ENCODE measurements at regions not wholly inside any gene's neighbourhood (a gene's known extent, or its start where the extent isn't known, plus 50 kb on each side); places are given as distances from the start of the nearest gene placed in this dataset.
"Not testable (repeated sequence)": the region's sequence is repeated elsewhere in the genome, so short reads cannot be mapped to it uniquely, and the experiment has no call there.

DNA sequence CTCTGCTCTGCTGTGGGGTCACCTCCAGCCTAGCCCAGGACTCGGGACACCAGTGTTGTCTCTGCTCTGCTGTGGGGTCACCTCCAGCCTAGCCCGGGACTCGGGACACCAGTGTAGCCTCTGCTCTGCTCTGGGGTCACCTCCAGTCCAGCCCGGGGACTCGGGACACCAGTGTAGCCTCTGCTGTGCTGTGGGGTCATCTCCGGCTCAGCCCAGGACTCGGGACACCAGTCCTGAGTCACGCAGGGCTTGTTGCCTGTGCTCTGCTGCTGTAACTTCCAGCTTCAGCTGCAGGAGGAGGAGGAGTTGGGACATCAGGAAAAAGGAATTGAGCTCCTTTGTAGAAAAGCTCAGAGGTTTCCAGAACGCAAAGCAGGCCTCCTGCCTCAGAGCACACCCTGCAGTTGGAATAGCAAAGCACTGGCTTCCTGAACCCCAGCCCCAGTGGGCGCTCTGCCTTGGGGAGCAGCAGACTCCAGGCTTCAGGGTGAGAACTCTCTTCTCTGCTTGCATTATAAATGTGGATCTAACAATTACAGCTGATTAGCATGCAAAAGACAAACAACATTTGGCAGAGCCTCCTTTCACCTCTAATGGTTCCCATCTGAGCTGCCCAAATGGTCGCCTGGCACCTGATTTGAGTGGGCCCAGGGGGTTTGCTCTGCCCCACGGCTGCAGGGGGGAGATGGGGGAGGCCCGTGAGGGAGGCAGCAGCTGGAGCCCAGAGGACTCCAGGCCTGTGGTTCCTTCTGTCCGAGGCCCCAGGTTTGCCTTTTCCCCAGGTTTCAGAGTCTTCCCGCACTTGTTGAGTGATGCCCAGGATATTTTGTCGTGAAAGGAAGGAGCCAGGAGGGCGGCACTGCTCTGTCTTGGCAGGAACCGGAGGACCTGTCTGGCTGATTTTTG is 323.7 kb downstream of the ADGRD1 start:
- not testable (repeated sequence) for DNase-seq

DNA sequence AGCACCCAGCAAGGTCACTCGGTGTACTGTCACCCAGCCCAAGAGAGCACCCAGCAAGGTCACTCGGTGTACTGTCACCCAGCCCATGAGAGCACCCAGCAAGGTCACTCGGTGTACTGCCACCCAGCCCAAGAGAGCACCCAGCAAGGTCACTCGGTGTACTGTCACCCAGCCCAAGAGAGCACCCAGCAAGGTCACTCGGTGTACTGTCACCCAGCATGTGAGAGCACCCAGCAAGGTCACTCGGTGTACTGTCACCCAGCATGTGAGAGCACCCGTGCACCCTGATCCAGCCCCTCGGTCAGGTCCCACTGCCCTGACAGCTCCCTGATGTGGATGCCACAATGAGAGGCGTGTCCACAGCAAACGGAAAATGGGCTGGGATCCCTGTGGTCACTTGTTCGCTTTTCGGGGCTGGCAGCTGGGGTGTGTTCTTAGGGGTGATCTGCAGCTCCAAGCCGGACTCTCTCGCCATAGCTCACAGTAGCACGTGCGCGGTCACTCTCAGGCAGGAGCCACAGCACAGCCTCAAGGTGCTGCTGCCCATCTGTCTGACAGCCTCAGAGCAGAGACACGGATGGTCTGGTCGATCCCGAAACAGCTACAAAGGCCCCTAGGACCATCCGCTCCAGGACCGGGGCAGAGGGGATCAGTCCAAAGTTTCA is 324.9 kb downstream of the ADGRD1 start:
- DNase-seq = not testable (repeated sequence)

DNA sequence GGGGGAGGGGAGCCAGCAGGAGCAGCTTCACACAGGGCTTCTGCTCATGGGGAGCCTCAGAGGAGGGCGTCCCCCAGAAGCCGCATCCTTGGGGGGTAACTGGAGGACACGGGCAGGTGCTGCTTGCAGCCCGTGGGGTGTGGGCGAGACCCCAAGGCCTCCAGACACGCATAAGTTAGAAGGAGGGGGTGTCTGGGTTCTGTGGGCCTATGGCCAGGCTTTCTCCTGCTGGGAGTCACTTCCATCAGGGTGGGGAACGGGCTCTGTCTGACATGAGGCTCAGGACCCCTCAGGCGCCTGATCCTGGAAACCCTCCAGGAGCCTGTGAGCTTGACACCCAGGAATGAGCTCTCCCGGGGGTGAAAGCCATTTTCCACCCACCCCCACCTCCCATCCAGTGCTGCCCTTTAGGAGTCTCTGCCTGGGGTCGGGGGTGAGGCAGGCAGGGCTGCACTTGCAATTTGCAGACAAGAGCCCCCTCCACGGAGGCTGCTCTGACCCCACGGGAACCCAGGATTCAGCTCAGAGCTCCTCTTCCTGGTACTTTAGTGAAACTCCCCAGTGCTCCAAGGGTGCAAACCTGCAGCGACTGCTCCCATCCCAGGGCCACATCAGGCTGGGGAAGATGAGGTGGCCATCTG is 325.7 kb downstream of the ADGRD1 start:
- no peak for DNase-seq

DNA sequence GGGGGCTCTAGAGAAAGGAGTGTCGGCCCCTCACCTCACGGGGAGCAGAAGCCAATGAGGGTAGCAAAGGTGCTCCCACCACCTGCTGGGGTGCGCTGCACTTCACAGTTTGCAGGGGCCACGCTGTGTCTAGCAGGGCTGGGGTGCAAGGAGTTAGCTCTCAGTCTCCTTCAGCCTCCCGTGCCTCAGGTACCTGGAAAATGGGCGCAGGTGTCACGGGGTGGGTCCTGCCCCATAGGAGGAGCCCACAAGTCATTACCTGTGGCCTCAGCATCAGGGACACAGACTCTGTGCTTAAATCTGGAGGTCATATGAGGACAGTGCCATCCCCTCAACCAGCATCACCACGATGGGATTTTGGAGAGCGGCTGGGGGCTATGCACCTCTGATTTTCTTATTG is 326.7 kb downstream of the ADGRD1 start:
- no peak for DNase-seq

DNA sequence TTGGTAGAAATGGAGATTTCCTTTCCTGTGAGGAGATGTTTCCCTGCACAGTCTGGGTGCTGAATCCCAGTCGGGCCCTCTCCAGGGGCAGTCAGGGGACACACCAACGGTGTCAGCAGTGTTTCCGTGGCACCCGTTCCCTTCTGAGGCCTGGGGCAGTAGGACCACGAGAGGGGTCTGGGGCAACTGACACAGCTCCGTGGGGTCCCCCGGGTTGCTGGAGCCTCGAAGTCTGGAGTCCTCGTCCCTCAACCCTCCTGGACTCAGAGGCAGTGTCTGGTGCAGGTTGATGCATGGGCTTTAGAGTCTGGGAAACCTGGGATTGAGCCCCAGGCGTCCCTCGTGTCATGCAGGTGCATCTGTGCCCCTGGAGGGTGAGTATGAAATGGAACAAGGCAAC is 327.3 kb downstream of the ADGRD1 start:
- DNase-seq = no peak

DNA sequence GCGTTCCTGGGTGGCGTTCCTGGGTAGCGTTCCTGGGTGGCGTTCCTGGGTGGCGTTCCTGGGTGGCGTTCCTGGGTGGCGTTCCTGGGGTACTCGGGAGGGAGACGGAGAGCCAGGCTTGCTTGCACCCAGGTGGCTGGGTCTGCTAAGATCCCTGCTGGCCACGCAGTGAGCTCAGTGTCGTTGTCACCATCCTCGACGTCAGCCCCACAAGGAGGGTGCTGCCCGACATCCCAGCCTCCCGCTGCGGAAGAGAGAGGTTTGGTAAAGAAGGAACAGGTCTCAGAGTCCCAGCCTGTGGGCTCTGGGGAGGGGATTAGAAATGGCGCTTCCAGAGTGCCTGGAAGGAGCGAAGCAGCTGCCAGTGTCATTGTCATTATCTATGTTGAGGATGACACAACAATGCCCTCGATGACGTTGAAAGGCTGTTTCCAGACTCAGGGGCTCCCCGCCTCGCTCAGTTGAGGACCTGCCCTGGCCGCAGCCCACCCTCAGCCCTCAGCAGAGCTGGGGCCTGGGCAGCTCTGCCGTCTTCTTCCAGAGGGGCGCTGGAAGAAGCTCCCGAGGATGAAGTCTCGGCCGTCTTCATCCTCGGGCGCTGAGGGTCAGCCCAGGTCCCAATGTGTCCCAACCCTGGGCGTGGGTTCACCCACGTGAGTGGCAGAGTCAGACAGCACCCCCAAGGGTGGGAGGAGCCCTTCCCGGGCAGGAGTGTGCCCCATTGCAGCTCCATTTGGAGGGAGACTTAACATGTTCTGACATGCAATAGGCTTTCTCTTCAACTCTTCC is 328.8 kb downstream of the ADGRD1 start:
- no peak for DNase-seq

DNA sequence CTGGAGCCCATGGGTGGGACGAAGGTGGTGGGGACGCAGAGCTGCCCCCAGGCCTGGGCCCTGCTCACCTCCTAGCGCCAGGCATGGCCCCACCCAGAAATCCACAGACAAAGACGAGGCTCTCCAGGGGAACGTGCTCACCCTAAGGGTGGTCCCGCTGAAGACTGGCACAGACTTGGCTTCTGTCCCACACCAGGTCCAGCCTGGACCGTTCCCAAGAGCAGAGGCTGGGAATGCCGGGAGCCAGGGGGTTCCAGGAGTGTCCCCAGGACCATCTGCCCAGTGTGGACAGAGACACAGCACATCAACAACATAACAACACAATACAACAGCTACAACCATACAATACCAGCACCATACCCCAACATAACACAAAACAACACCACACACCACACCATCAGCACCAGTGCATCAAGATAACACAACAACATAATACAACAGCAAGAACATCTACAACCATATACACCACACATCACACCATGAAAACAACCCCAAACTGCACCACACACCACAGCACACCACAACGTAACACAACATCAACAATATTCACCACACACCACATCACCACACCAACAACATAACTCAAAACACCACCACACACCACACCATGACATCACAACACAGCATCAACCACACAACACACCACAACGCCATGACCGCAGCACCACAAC is 329.6 kb downstream of the ADGRD1 start:
- no peak for DNase-seq

DNA sequence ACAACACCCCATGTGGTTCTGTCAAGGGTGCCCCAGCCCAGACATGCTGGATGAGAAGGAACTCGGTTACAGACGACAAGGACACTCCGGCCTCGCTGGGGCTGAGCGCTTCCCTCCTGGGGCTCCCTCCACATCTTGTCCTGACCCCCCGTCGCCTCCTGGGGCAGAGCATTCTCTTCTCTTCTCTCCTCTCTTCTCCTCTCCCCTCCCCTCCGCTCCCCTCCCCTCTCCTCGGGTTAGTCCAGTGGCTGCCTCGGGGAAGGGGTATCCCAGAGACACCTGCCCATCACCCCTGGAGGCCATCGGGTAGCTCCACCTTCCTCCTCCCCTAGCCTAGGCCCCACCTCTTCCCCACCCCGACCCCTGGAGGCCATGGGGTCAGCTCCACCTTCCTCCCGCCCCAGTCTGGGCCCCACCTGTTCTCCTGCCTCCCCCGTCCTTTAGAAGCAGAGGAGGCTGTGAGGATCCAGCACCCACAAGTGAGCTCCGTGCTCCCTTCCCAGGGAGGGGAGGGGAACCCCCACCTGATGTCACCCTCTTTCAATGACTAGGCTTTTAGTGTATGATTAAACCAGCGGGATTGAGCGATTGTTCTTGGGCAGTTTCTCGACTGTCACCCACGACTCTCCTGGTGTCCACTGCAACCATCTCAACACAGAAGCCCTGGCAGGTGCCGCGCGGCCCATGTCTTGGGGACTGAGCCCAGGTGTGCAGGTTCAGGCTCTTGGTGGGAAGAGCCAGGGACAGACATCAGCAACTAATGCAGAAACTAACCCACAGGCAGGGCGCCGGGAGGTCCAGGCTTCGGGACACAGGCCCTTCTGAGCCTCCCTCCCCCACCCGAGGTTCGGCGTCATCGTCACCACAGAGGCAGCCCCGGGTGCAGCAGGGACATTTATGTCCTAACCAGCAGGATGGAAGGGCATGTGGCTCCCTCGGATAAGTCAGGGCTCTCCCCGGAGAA is 330.4 kb downstream of the ADGRD1 start:
- not testable (repeated sequence) for DNase-seq

DNA sequence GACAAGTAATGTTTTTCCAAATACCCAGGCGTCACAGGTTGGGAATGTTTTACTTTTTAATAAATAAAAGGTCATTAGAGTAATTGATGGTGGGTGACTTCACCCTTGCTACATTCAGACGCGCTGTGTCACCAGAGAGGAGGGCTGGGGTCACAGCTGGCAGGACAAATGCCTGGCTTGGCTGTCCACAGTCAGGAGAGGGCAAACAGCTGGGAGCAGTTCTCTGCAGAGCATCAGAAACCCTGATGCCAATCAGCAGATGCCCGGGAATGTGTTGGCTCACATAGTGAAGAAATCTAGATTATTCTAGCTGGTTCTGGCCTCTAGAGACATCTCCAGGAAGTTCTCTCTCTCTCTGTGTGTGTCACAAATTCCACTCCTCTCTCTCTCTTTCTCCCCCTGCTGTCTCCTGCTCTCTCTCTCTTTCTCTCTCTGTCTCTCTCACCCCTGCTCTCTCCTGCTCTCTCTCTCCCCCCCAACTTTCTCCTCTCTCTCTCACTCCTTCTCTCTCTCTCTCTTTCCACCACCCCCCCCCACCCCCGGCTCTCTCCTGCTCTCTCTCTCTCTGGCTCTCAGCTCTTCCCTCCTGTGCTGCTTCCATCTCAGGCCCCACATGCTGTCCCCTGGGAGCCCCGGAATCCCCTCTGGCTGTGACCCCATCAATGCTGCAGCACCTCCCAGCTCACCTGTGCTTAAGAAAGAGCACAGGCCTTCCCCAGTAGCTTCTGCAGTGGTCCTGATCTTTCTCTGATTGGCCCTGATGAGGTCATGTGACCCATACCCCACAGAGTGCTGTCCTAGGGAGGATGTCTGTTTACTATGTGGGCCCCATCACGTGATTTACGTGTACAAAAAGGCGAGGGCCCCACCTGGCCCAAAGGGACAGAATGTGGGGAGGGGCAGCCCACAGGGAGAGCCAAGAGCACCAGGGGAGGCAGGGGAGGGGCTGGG is 331.5 kb downstream of the ADGRD1 start:
- peak; percentile 26 for DNase-seq

DNA sequence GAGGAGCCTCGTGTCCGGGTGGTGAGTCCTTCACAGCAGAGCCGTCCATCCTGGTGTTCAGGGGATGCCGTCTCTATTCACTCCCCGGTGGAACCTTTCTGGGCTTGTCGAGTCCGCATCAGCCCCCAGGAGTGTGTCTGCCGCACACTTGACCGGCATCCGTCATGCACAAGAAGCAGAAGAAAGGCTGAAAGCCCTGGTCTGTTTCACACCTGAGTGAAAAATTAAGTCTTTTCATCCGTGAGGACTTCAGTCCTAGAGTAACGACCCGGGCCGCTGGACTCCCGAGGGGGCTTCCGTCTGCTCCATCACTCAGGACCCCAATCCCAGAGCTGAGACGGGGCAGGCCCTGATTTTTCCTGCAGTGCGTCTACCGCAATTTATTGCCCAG is 332.2 kb downstream of the ADGRD1 start:
- not testable (repeated sequence) for DNase-seq

DNA sequence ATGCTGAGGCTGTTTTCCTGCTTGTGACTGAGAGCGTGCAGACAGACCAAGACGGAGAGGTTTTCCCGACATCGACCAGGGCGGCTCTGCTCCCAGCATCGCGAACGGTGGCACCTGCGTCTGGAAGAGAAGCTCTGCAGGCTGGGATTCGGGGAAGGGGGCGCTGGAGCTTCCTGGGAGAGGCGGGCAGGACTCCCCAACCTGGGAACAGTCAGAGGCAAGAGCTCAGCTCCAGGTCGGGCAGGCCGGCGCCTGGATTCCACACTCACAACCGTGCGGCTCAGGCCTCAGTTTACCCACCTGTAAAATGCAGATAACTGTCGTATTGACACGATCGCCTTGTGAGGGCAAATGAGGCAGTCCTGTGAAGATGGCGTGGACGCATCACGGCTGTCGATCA is 332.6 kb downstream of the ADGRD1 start:
- not testable (repeated sequence) for DNase-seq

DNA sequence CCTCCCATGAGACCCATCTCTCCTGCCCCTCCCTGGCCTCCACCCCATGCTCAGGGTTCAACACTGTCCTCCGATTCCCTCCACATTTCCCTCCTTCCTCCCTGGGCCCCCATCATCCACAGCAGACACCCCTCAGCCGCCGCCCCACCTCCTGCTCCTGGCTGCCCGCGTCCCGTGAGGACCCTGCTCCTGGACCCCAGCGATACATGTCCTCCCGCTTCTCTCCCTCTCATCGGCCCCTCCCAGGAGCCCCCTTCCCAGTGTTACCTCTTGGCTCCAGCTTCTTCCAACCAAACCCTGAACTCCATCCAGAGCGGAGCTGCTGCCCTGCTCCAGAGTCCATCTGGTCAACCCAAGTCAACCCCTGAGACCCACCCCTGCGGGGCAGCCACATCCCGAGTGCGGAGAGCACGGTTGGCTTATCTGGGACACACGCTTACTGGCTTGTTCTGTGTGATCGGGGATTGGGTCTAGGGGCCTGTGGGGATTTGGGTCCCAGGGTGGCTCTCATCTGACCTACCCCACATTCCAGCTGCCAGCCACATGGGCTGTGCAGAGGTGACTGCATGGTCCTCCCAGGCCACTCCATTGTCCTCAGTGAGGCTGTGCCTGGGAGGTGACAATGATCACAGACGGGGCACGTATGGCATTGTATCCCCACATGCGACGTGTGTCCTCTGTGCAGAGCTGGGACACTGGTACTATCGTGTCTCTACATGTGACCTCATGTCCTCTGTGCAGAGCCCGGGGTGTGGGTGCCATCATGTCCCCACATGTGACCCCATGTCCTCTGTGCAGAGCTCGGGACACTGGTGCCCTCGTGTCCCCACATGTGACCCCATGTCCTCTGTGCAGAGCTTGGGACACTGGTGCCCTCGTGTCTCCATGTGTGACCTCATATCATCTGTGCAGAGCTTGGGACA is 333.6 kb downstream of the ADGRD1 start:
- no peak for DNase-seq

DNA sequence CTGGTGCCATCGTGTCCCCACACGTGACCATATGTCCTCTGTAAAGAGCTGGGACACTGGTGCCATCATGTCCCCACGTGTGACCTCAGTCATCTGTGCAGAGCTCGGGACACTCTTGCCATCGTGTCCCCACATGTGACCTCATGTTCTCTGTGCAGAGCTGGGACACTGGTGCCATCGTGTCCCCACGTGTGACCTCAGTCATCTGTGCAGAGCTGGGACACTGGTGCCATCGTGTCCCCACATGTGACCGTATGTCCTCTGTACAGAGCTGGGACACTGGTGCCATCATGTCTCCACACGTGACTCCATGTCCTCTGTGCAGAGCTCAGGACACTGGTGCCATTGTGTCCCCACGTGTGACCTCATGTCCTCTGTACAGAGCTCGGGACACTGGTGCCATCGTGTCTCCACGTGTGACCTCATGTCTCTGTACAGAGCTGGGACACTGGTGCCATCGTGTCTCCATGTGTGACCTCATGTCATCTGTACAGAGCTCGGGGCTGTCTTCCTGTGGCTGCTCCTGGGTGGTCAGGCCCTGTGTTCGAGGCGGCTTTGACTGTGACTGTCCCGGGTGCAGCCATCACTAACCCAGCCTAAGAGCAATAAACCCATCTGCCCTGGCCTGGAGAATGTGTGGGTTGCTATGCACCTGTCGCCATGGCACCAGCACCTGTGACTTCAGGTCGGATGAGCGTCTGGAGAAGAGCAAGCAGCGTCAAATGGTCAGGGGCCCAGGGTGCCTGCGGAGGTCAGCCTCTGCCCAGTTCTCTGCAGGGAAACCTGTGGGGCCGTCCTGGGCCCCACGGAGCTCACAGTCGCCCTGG is 334.4 kb downstream of the ADGRD1 start:
- DNase-seq = peak; percentile 64

DNA sequence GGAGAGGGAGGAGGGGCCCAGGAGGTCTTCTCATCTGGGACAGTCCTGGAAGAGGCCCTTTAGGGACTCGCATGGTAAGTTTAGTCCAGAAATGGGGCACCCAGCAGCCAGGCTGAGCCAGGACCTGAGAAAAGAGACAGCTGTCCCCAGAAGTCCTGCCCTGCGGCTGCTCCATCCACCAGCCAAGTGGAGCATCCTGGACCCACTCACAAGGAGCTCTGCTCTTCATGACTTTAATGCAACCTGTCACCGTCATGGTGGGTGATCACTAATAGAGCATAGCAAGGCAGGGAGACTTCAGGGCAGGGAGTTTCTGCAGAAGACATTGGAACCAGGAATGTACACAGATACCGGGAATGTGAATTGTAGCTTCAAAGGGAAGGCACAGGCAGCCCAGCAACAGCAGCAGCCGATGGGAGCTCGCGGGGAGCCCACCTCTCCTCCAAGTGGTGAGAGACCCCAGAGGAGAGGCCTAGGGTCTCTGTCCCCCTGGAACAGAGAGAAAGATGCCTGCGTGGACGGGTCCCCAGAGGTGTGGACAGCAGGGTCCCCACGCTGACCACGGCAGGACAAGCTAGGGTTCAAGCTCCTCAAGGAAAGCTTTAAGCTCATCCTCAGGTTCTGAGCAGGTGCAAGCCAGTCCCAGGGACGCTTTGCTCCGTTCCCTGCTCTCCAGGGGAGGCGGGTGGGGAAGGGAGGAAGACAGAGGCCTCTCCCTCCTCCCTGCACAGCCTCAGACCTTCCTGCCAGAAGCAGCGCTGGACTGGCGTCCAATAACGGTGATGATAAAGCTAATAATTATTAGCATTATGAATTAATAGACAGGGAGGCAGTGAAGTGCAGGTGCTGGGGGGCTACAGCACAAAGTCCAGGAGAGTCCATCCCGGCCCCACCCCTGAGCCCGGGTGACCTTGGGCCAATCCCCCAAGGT is 335.3 kb downstream of the ADGRD1 start:
- peak; percentile 17 for DNase-seq

DNA sequence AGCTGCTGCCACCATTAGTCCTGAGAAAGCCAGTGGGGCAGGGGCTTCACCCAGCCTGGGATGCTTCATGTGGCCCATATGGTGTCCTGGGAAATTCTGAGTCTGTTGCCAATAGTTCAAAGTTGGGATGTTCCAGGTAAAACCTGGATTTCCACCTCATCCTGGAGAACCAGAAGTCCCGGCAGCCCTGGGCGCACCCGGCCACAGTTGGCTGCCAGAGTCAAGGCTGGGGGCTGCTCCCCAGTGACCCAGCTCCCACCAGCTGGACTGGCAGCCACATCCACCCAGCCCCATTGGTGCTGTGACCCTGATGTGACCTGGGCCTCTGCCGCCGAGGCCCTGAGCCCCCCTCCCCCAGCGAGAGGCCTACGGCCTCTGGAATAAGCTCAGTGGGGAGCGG is 336.1 kb downstream of the ADGRD1 start:
- DNase-seq = not testable (repeated sequence)

DNA sequence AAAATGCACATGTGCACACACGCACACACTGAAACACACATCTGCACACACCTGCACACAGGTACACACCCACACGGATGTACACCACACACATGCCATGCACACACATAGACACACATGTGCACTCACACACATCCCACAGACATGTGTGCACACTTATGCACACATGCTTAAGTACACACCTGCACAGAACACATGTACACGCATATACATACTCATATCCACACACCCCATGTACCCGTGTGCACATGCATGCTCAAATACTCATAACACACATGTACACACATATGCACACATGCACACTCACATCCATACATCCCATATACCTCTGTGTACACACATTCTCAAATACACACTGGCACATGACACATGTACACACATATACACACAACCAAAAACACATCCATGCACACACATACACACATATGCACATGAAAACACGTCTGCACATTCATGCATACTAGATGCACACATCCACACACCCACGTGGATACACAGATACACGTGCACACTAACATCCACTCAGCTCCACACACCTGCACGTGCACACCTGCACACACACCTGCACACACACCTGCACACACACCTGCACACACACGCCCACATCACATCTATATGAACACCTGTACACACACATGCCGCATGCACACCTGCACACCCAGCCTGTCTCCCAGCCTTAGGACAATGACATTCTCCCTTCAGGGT is 336.7 kb downstream of the ADGRD1 start:
- DNase-seq = no peak
